ENCODE measurements at regions not wholly inside any gene's neighbourhood (a gene's known extent, or its start where the extent isn't known, plus 50 kb on each side); places are given as distances from the start of the nearest gene placed in this dataset.

DNA sequence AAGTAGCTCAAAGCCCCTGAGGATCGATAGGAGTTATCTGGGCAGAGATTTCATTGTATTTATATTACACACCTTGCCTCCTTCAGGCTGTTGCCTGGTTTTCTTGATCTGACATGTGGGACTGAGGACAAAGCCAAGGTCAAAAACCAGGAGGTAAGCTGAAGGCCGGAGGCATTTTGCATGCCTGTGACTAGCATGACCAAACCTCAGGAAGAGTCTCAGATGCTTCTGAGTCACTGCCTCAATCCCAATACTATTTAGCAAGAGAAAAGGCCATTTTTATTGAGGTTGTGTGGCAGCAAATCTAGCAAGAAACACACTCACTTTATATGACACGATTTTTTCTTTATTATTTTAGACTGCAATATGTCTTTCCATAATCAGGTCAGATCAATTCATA, 968.1 kb downstream of the CDH11 start:
- TF ChIP-seq, protein P1, sequence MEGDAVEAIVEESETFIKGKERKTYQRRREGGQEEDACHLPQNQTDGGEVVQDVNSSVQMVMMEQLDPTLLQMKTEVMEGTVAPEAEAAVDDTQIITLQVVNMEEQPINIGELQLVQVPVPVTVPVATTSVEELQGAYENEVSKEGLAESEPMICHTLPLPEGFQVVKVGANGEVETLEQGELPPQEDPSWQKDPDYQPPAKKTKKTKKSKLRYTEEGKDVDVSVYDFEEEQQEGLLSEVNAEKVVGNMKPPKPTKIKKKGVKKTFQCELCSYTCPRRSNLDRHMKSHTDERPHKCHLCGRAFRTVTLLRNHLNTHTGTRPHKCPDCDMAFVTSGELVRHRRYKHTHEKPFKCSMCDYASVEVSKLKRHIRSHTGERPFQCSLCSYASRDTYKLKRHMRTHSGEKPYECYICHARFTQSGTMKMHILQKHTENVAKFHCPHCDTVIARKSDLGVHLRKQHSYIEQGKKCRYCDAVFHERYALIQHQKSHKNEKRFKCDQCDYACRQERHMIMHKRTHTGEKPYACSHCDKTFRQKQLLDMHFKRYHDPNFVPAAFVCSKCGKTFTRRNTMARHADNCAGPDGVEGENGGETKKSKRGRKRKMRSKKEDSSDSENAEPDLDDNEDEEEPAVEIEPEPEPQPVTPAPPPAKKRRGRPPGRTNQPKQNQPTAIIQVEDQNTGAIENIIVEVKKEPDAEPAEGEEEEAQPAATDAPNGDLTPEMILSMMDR (IDR thresholded peaks at IDR 0.05; ENCODE audit: low read length) = no peak
- TF ChIP-seq EZH2 (optimal IDR thresholded peaks at IDR 0.05; ENCODE audit: low read depth, low read length) = no peak
